Endothelial cell of umbilical vein (primary cell): ENCODE measurements at regions not wholly inside any gene's neighbourhood (a gene's known extent, or its start where the extent isn't known, plus 50 kb on each side); places are given as distances from the start of the nearest gene placed in this dataset.
A peak's percentile ranks its signal among the peaks of the same experiment; 100 is the strongest.

Source experiments
- BruUV-seq: library from RNA; stranded (reverse); fragments of 400-500 nt; replicated peaks from 2 replicates; lab custom pipeline; 2021; lab: Mats Ljungman, UMichigan
- CTCF ChIA-PET: fragments of 300-600, 350-600 bp; sonication (Branson Sonifier 250); formaldehyde crosslinking; loops from one replicate; lab custom pipeline; 2021; ENCODE audit warnings: antibody characterized with exemption, inconsistent platforms; lab: Charles Lee
- POLR2A ChIA-PET: fragments of 300-600, 350-600 bp; sonication (Branson Sonifier 250); formaldehyde crosslinking; loops from one replicate; lab custom pipeline; 2021; ENCODE audit warnings: antibody characterized with exemption, inconsistent platforms; lab: Charles Lee
- DNase-seq: peaks from one replicate; pipeline ENCODE4 v3.0.0-alpha.2; 2011; ENCODE audit warnings: low read depth, low spot score
- FAIRE-seq: peaks from 2 replicates; lab custom pipeline; 2011; peaks lifted over from hg19 to GRCh38; lab: Jason Lieb, UNC
- H2AFZ ChIP-seq: 2 replicates; pipeline ENCODE4 v1.6.0; 2012; ENCODE audit warnings: low read depth, low read length, control low read depth, inconsistent platforms
- H3K27ac ChIP-seq: 2 replicates; pipeline ENCODE4 v1.5.1; 2011; ENCODE audit warnings: low read depth, mild to moderate bottlenecking, control low read depth, low read length, moderate library complexity; ENCODE audit not compliant: insufficient read depth
- H3K27me3 ChIP-seq, 2 experiments: 2 replicates each; pipeline versions ENCODE4 v1.6.0 to v1.6.1; 2011; ENCODE audit warnings: low read length in 2 of 2, mixed read lengths in 1 of 2; ENCODE audit not compliant: control insufficient read depth in 2 of 2, insufficient read depth in 2 of 2
- H3K36me3 ChIP-seq, 2 experiments: 2 replicates in 1 of 2; 3 replicates in 1 of 2; pipeline ENCODE4 v1.5.1; 2011; ENCODE audit warnings: low read length in 2 of 2, mild to moderate bottlenecking in 1 of 2, moderate library complexity in 1 of 2; ENCODE audit not compliant: control insufficient read depth in 2 of 2, insufficient read depth in 2 of 2; ENCODE audit errors: extremely low read depth in 1 of 2
- H3K4me1 ChIP-seq: 3 replicates; pipeline ENCODE4 v1.5.1; 2011; ENCODE audit warnings: mild to moderate bottlenecking, low read length; ENCODE audit not compliant: control insufficient read depth, insufficient read depth; ENCODE audit errors: extremely low read depth
- H3K4me2 ChIP-seq: 2 replicates; pipeline ENCODE4 v1.6.1; 2011; ENCODE audit warnings: low read length, control low read depth, mixed read lengths; ENCODE audit not compliant: insufficient read depth
- H3K4me3 ChIP-seq, 3 experiments: fragments of 200-600 bp in 1 of 3; sonication (generic), shearing (Covaris generic) in 1 of 3; replicated peaks in 1 of 3; 2 replicates each; pipeline ENCODE4 v1.5.1; 2011 to 2016; ENCODE audit warnings: control low read depth in 3 of 3, low read length in 3 of 3, mild to moderate bottlenecking in 2 of 3, inconsistent platforms in 1 of 3, low read depth in 1 of 3, moderate library complexity in 1 of 3; ENCODE audit not compliant: insufficient read depth in 1 of 3
- H3K79me2 ChIP-seq: 2 replicates; pipeline ENCODE4 v1.6.0; 2012; ENCODE audit warnings: low read length, inconsistent platforms; ENCODE audit not compliant: control insufficient read depth, insufficient read depth
- H3K9ac ChIP-seq: replicated peaks from 2 replicates; pipeline ENCODE3; 2011; ENCODE audit warnings: low read length, control low read depth; ENCODE audit not compliant: insufficient read depth; ENCODE audit errors: extremely low read depth
- H3K9me1 ChIP-seq: replicated peaks from 3 replicates; pipeline ENCODE4 v1.6.0; 2011; ENCODE audit warnings: mild to moderate bottlenecking, low read length; ENCODE audit not compliant: control insufficient read depth, insufficient read depth; ENCODE audit errors: extremely low read depth
- H3K9me3 ChIP-seq: replicated peaks from 2 replicates; pipeline ENCODE4 v1.5.1; 2012; ENCODE audit warnings: low read length, inconsistent platforms; ENCODE audit not compliant: control insufficient read depth, insufficient read depth
- H4K20me1 ChIP-seq: replicated peaks from 2 replicates; pipeline ENCODE3; 2011; ENCODE audit warnings: mild to moderate bottlenecking, low read length; ENCODE audit not compliant: control insufficient read depth, insufficient read depth; ENCODE audit errors: extremely low read depth
- CTCF ChIP-seq, 2 donors: IDR thresholded peaks; 1 replicate in 1 of 2; 2 replicates in 1 of 2; pipeline ENCODE4 v1.5.1; 2011; ENCODE audit warnings: low read length in 2 of 2, mild to moderate bottlenecking in 2 of 2, moderate library complexity in 2 of 2, control low read depth in 1 of 2, inconsistent platforms in 1 of 2, low read depth in 1 of 2; ENCODE audit not compliant: insufficient read depth in 1 of 2; ENCODE audit errors: extremely low read depth in 1 of 2
- EZH2 ChIP-seq: IDR thresholded peaks from 2 replicates; pipeline ENCODE4 v1.6.1; 2012; ENCODE audit warnings: borderline replicate concordance, low read depth, mild to moderate bottlenecking, moderate library complexity, low read length, inconsistent platforms; ENCODE audit not compliant: severe bottlenecking
- FOS ChIP-seq: IDR thresholded peaks from 2 replicates; pipeline ENCODE4 v1.6.1; 2011; ENCODE audit warnings: mild to moderate bottlenecking, low read length, moderate library complexity, borderline replicate concordance; ENCODE audit not compliant: insufficient read depth
- GATA2 ChIP-seq: IDR thresholded peaks from 2 replicates; pipeline ENCODE4 v1.7.0; 2011; ENCODE audit warnings: low read depth, mild to moderate bottlenecking, moderate library complexity, mixed read lengths, low read length; ENCODE audit not compliant: insufficient read length, insufficient read depth
- JUN ChIP-seq: IDR thresholded peaks from 2 replicates; pipeline ENCODE4 v1.6.1; 2011; ENCODE audit warnings: borderline replicate concordance, low read depth; ENCODE audit not compliant: insufficient read length, insufficient read depth
- MAX ChIP-seq: IDR thresholded peaks from 2 replicates; pipeline ENCODE4 v1.6.1; 2011; ENCODE audit not compliant: insufficient read depth, insufficient read length
- MYC ChIP-seq: IDR thresholded peaks from one replicate; pipeline ENCODE4 v1.6.1; 2011; ENCODE audit warnings: mild to moderate bottlenecking, low read depth, low read length
- POLR2A ChIP-seq: IDR thresholded peaks from 2 replicates; pipeline ENCODE4 v1.6.1; 2012; ENCODE audit warnings: low read depth, mild to moderate bottlenecking, control low read depth, low read length
- POLR2AphosphoS5 ChIP-seq: IDR thresholded peaks from 2 replicates; pipeline ENCODE4 v1.6.1; 2012; ENCODE audit warnings: low read depth, mild to moderate bottlenecking, control low read depth, low read length, moderate library complexity; ENCODE audit not compliant: insufficient read depth
- dilution Hi-C: fragments of 300-500 bp; cut with MboI; formaldehyde crosslinking; loops from one replicate; pipeline ENCODE4 v1.15.0; 2019; ENCODE audit warnings: low sequenced_read_pairs; ENCODE audit not compliant: extremely low pct_ligation_motif_present
- intact Hi-C: fragments of 100-400 bp; cut with micrococcal nuclease; formaldehyde crosslinking; loops from one replicate; pipeline ENCODE4 v1.10.0; 2022

DNA sequence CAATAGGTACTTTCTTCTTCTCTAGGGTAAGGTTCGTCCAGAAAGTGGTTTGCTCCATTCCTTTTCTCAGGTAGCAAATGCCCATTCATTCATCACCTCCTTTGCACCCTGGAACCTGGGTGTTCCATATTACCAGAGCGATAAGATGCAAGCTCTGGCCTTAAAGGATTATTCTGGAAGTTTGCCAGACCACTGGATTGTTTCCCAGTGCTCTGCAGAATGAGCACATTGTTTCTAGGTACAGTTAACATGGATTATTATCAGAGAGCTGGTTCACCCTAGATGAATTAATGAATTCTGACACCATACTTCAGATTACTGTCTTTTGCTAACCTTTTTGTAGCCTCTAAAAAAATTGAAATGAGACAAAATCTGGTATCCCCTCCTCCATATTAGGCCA is 170.9 kb upstream of the BMP4 start:
- no peaks in the 10 kb centered on the region for H3K9me3 ChIP-seq
- H3K4me1 ChIP-seq = no peaks in the 10 kb centered on the region
- no peaks in the 10 kb centered on the region for H3K9me1 ChIP-seq
- dilution Hi-C loops (no loop called here), intact Hi-C loops (no loop called here)
- no peak overlapping the region for H3K27ac ChIP-seq
- ChIA-PET POLR2A (no interaction called here), CTCF (interaction anchor here (1.1 to 1.5 kb wide), 2 partner anchors 11 to 47 kb away, joined by 3 to 4 read pairs; no protein-coding TSS in a partner anchor)
- no peaks in the 10 kb centered on the region for H3K79me2 ChIP-seq
- H3K4me2 ChIP-seq = no peak overlapping the region
- H3K27me3 ChIP-seq = no peaks in the 10 kb centered on the region
- no peaks in the 10 kb centered on the region for H3K36me3 ChIP-seq
- peak; percentile 36 for DNase-seq
- no peak overlapping the region for H3K4me3 ChIP-seq
- BruUV-seq = no TSS peak
- TF ChIP-seq EZH2 = no peak
- no peak for TF ChIP-seq CTCF (IDR thresholded peaks at IDR 0.05; ENCODE audit: extremely low read depth in 1 of 2, insufficient read depth in 1 of 2, low read depth in 1 of 2, low read length in 2 of 2)
- no peak for TF ChIP-seq GATA2
- no peak for TF ChIP-seq FOS
- no peak for TF ChIP-seq MAX
- TF ChIP-seq JUN = no peak
- no peak for TF ChIP-seq POLR2AphosphoS5
- no peak for TF ChIP-seq POLR2A
- no peak for TF ChIP-seq MYC
- FAIRE-seq = no peak
- H3K9ac ChIP-seq = no peak overlapping the region
- H4K20me1 ChIP-seq = no peaks in the 10 kb centered on the region
- no peak overlapping the region for H2AFZ ChIP-seq
